A549 (cell line): ENCODE measurements at regions not wholly inside any gene's neighbourhood (a gene's known extent, or its start where the extent isn't known, plus 50 kb on each side); places are given as distances from the start of the nearest gene placed in this dataset.

Source experiments
- ATAC-seq, 2 experiments: fragments of 200-7000 bp in 1 of 2; fragments of >200 bp in 1 of 2; cut with Nextera tagmentation in 1 of 2; cut with Tn5 transposase in 1 of 2; 3 replicates each; pipeline versions ENCODE4 v1.8.0 to v1.9.1; 2018 to 2020; ENCODE audit warnings: mild to moderate bottlenecking in 1 of 2, moderate library complexity in 1 of 2
- CTCF ChIA-PET: fragments of 300-600 bp; sonication (Branson Sonifier 250); formaldehyde crosslinking; extraction: SDS; loops from one replicate; lab custom pipeline; 2021; ENCODE audit warnings: antibody characterized with exemption, inconsistent platforms; lab: Yijun Ruan, JAX
- POLR2A ChIA-PET: fragments of 350-600 bp; formaldehyde crosslinking; extraction: SDS; loops from one replicate; lab custom pipeline; 2021; ENCODE audit warnings: antibody characterized with exemption, inconsistent platforms; lab: Yijun Ruan, JAX
- DNase-seq, 2 experiments: peaks; one replicate each; pipeline versions ENCODE4 v3.0.0 to v3.0.0-alpha.2; 2011 to 2016; ENCODE audit warnings: low read depth in 1 of 2, low spot score in 1 of 2
- FAIRE-seq: peaks from 2 replicates; lab custom pipeline; 2011; peaks lifted over from hg19 to GRCh38; lab: Jason Lieb, UNC
- H3K27ac ChIP-seq, 2 experiments: fragments of >200 bp; sonication (Bioruptor Twin); formaldehyde crosslinking; 3 replicates each; pipeline ENCODE4 v1.5.1; 2016 to 2017
- H3K4me1 ChIP-seq: fragments of >200 bp; sonication (Bioruptor Twin); formaldehyde crosslinking; 3 replicates; pipeline ENCODE4 v1.6.1; 2016
- H3K4me2 ChIP-seq: fragments of >200 bp; sonication (Bioruptor Twin); formaldehyde crosslinking; 3 replicates; pipeline ENCODE4 v1.6.1; 2016
- H3K4me3 ChIP-seq: fragments of >200 bp; sonication (Bioruptor Twin); formaldehyde crosslinking; 3 replicates; pipeline ENCODE4 v1.5.1; 2016
- H3K9me3 ChIP-seq: fragments of >200 bp; sonication (Bioruptor Twin); formaldehyde crosslinking; 3 replicates; pipeline ENCODE4 v1.6.1; 2016
- ATOH8 ChIP-seq: fragments of 250-450 bp; sonication (Bioruptor Pico); IDR thresholded peaks from 2 replicates; pipeline ENCODE4 v1.5.0; 2020; ENCODE audit warnings: low read depth, mild to moderate bottlenecking, moderate library complexity
- CBX2 ChIP-seq: fragments of 200-600 bp; sonication (generic); IDR thresholded peaks from 2 replicates; pipeline ENCODE4 v1.6.1; 2016; ENCODE audit warnings: low read depth, mild to moderate bottlenecking, borderline replicate concordance
- CEBPB ChIP-seq, 2 experiments: fragments of >200 bp in 1 of 2; sonication (Bioruptor Twin) in 1 of 2; formaldehyde crosslinking in 1 of 2; IDR thresholded peaks; 2 replicates each; pipeline ENCODE4 v1.6.1; 2012 to 2016
- CHD4 ChIP-seq: fragments of 200-600 bp; sonication (generic); IDR thresholded peaks from 2 replicates; pipeline ENCODE4 v1.6.1; 2016; ENCODE audit warnings: antibody characterized with exemption, mild to moderate bottlenecking, borderline replicate concordance
- E2F6 ChIP-seq: IDR thresholded peaks from 2 replicates; pipeline ENCODE4 v1.6.1; 2012; ENCODE audit warnings: low read depth, borderline replicate concordance
- FOSL2 ChIP-seq, 2 experiments: fragments of 450-650 bp in 1 of 2; fragments of >200 bp in 1 of 2; sonication (Bioruptor Twin) in 1 of 2; formaldehyde crosslinking; IDR thresholded peaks; 2 replicates each; pipeline versions ENCODE4 v1.5.0 to v1.6.1; 2016 to 2020; ENCODE audit warnings: mild to moderate bottlenecking in 1 of 2, moderate library complexity in 1 of 2
- HEYL ChIP-seq: fragments of 250-450 bp; sonication (Bioruptor Pico); IDR thresholded peaks from 2 replicates; pipeline ENCODE4 v1.8.0; 2021; ENCODE audit warnings: mild to moderate bottlenecking, moderate library complexity
- HMGXB4 ChIP-seq: fragments of 250-450 bp; sonication (Bioruptor Pico); IDR thresholded peaks from 2 replicates; pipeline ENCODE4 v1.5.0; 2021; ENCODE audit warnings: mild to moderate bottlenecking, moderate library complexity, borderline replicate concordance
- JUN ChIP-seq, 2 experiments: fragments of >200 bp; sonication (Bioruptor Twin); formaldehyde crosslinking; IDR thresholded peaks; 2 replicates in 1 of 2; 3 replicates in 1 of 2; pipeline ENCODE4 v1.6.1; 2016 to 2017
- KDM1A ChIP-seq: fragments of 200-600 bp; sonication (generic); IDR thresholded peaks from 2 replicates; pipeline ENCODE4 v1.6.1; 2016; ENCODE audit warnings: low read depth, mild to moderate bottlenecking
- MAFK ChIP-seq: fragments of 450-650 bp; IDR thresholded peaks from 2 replicates; pipeline ENCODE4 v1.6.1; 2014; ENCODE audit not compliant: partially characterized antibody
- MAZ ChIP-seq: fragments of 150-350 bp; IDR thresholded peaks from 2 replicates; pipeline ENCODE4 v1.6.1; 2014; ENCODE audit warnings: antibody characterized with exemption, low read depth, low read length, borderline replicate concordance
- PHF8 ChIP-seq: fragments of 200-600 bp; sonication (generic); IDR thresholded peaks from 2 replicates; pipeline ENCODE4 v1.6.1; 2016; ENCODE audit warnings: low read depth, mild to moderate bottlenecking, antibody characterized with exemption, moderate library complexity, borderline replicate concordance
- RCOR1 ChIP-seq: fragments of 150-350 bp; IDR thresholded peaks from 2 replicates; pipeline ENCODE4 v1.6.1; 2014; ENCODE audit warnings: antibody characterized with exemption, low read length, low read depth
- REST ChIP-seq: fragments of 200-600 bp; sonication (generic); IDR thresholded peaks from 2 replicates; pipeline ENCODE4 v1.6.1; 2016; ENCODE audit warnings: antibody characterized with exemption, mild to moderate bottlenecking, moderate library complexity
- RFX5 ChIP-seq: fragments of 450-650 bp; IDR thresholded peaks from 2 replicates; pipeline ENCODE4 v1.7.1; 2014; ENCODE audit warnings: antibody characterized with exemption, mild to moderate bottlenecking, moderate library complexity
- RNF2 ChIP-seq: fragments of 200-600 bp; sonication (generic); IDR thresholded peaks from 2 replicates; pipeline ENCODE4 v1.6.1; 2016; ENCODE audit warnings: low read depth, mild to moderate bottlenecking, antibody characterized with exemption, moderate library complexity, borderline replicate concordance
- SMC3 ChIP-seq: fragments of >200 bp; sonication (Bioruptor Twin); formaldehyde crosslinking; IDR thresholded peaks from 3 replicates; pipeline ENCODE4 v1.6.1; 2018; ENCODE audit warnings: inconsistent platforms
- TFCP2L1 ChIP-seq: fragments of 250-450 bp; sonication (Bioruptor Pico); IDR thresholded peaks from 2 replicates; pipeline ENCODE4 v1.5.0; 2021; ENCODE audit warnings: mild to moderate bottlenecking
- ZC3H11A ChIP-seq: fragments of 450-650 bp; IDR thresholded peaks from 2 replicates; pipeline ENCODE4 v1.6.1; 2014; ENCODE audit warnings: antibody characterized with exemption, mild to moderate bottlenecking
- ZNF302 ChIP-seq: fragments of 250-450 bp; sonication (Bioruptor Pico); IDR thresholded peaks from 2 replicates; pipeline ENCODE4 v1.9.0; 2021; ENCODE audit warnings: inconsistent platforms, mild to moderate bottlenecking, moderate library complexity
- WGBS: methylation state at CpG from one replicate; pipeline ENCODE4 v1.1.6; 2017; ENCODE audit errors: missing lambda C conversion rate; 5-methylcytosine and 5-hydroxymethylcytosine counted together

- no peaks in the 10 kb centered on the region for H3K4me1 ChIP-seq
- no peaks in the 10 kb centered on the region for H3K9me3 ChIP-seq
- FAIRE-seq = no peak
- no peak for DNase-seq
- POLR2A ChIA-PET = no interaction called here
- no peak overlapping the region for H3K4me2 ChIP-seq
- CTCF ChIA-PET = no interaction called here
- H3K4me3 ChIP-seq = no peak overlapping the region
- 27% methylated on average over 4 of the region's 4 CpGs for WGBS
- H3K27ac ChIP-seq = no peak overlapping the region
- TF ChIP-seq KDM1A (no peak), HMGXB4 (no peak), REST (no peak), HEYL (CRISPR knock-in tag) (no peak), CEBPB (IDR thresholded peaks at IDR 0.05) (no peak), ATOH8 (no peak), JUN (IDR thresholded peaks at IDR 0.05) (no peak), RCOR1 (no peak), MAFK (no peak), CBX2 (no peak), SMC3 (no peak), ZC3H11A (no peak), E2F6 (no peak), TFCP2L1 (CRISPR knock-in tag) (no peak), RNF2 (no peak), PHF8 (no peak)
- ATAC-seq = no peak
Observed at GRCh38 chr9:126033956-126034355, 286.8 kb downstream of the PBX3 start.

- WGBS = 78% methylated on average over 15 of the region's 19 CpGs
- no peak for FAIRE-seq
Observed at GRCh38 chr9:126036881-126037291, 289.7 kb downstream of the PBX3 start.

More at GRCh38 chr9:126036881-126037291, 289.7 kb downstream of the PBX3 start:
- H3K27ac ChIP-seq = no peak overlapping the region
- ATAC-seq (no peak), DNase-seq (no peak)
- POLR2A ChIA-PET = no interaction called here
- H3K4me3 ChIP-seq = no peak overlapping the region
- TF ChIP-seq JUN (IDR thresholded peaks at IDR 0.05) (no peak), MAZ (no peak), FOSL2 (IDR thresholded peaks at IDR 0.05) (no peak), FOSL2 (CRISPR knock-in tag; IDR thresholded peaks at IDR 0.05) (no peak), RFX5 (no peak), ZNF302 (CRISPR knock-in tag) (no peak), CHD4 (no peak)
- CTCF ChIA-PET = interaction anchor here (1.5 to 1.6 kb wide), 2 partner anchors 62 to 362 kb away, joined by 3 to 4 read pairs; no protein-coding TSS in a partner anchor
- H3K4me2 ChIP-seq = no peak overlapping the region
- H3K9me3 ChIP-seq = peaks cover 3% of the 10 kb centered on the region; the same call in 1 of the 3 replicates
- H3K4me1 ChIP-seq = no peaks in the 10 kb centered on the region
